ENCODE measurements at regions not wholly inside any gene's neighbourhood (a gene's known extent, or its start where the extent isn't known, plus 50 kb on each side); places are given as distances from the start of the nearest gene placed in this dataset.

DNA sequence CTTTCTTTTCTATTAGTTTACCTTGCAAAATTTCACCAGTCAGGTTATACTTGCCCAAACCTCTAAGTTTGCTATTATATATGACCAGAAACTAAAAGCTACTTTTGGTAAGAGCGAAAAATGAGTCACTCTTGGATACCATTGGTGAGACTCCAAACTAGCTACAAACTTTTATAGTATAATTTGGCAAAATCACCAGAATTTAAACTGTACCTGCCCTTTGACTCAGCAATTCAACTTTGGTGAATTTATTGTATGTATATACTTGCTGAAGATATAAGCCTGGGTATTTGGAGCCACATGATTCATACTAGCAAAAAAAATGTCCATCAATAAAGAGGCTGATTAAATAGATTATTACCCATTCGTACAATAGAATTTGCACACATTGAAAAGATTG, 178.7 kb upstream of the STEAP1 start:
- TF ChIP-seq, protein P1, sequence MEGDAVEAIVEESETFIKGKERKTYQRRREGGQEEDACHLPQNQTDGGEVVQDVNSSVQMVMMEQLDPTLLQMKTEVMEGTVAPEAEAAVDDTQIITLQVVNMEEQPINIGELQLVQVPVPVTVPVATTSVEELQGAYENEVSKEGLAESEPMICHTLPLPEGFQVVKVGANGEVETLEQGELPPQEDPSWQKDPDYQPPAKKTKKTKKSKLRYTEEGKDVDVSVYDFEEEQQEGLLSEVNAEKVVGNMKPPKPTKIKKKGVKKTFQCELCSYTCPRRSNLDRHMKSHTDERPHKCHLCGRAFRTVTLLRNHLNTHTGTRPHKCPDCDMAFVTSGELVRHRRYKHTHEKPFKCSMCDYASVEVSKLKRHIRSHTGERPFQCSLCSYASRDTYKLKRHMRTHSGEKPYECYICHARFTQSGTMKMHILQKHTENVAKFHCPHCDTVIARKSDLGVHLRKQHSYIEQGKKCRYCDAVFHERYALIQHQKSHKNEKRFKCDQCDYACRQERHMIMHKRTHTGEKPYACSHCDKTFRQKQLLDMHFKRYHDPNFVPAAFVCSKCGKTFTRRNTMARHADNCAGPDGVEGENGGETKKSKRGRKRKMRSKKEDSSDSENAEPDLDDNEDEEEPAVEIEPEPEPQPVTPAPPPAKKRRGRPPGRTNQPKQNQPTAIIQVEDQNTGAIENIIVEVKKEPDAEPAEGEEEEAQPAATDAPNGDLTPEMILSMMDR (IDR thresholded peaks at IDR 0.05) = no peak
- H3K4me1 ChIP-seq = no peaks in the 10 kb centered on the region
- no peaks in the 10 kb centered on the region for H3K27me3 ChIP-seq
- H3K27ac ChIP-seq = no peak overlapping the region
- H3K9me3 ChIP-seq = no peaks in the 10 kb centered on the region
- no peak for DNase-seq
- H3K36me3 ChIP-seq = no peaks in the 10 kb centered on the region
- H3K4me3 ChIP-seq = no peak overlapping the region
- intact Hi-C loops (cut with DNase I; ENCODE audit: low total_unique reads) = no loop called here

DNA sequence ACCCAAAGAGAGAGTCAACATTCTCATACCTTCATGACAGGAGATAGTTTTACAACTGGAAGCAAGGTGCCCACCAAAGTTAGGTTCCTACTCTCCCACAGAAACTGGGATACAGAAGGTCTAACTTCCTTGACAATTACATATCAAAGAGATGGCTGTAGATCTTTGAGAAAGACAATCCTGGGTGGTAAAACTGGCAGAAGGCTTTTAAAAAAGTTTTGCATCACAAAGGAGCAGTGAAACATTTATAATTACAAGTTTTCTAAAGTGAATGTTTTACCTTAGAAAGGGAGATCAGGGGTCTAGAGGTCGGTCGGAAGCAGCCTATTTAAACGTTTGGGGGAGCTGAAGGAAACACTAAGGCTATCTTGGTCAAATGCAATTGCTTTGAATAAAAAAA, 166.6 kb upstream of the STEAP1 start:
- no peak for TF ChIP-seq POLR2A (IDR thresholded peaks at IDR 0.05)
- TF ChIP-seq, protein P1 (IDR thresholded peaks at IDR 0.05) = no peak
- DNase-seq = no peak
- Histone ChIP-seq H3K27ac (no peak overlapping the region), H3K4me3 (no peak overlapping the region), H3K9me3 (no peaks in the 10 kb centered on the region), H3K27me3 (no peaks in the 10 kb centered on the region), H3K4me1 (no peaks in the 10 kb centered on the region), H3K36me3 (no peaks in the 10 kb centered on the region)
- intact Hi-C loops (cut with DNase I; ENCODE audit: low total_unique reads) = no loop called here

DNA sequence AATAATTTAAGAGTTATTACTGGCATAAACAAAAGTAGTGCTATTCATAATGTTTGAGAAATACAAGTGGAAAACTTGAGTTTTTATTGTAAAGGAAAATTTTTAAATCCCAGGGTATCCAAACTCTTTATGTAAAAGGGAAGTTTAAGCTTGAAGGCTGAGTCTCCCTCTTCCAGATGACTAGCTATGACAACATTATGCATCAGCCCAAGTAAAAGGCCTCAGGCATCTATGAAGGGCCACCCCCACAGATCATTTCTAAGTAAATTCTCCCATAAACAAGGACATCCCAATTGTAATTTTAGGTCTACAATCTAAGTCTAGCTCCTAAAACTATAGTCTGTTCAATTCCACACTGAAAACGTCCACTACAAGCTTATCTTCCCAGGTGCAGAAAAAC, 166.2 kb upstream of the STEAP1 start:
- TF ChIP-seq POLR2A (IDR thresholded peaks at IDR 0.05) = no peak
- TF ChIP-seq, protein P1 (IDR thresholded peaks at IDR 0.05) = no peak
- no peak overlapping the region for H3K4me3 ChIP-seq
- H3K27me3 ChIP-seq = no peaks in the 10 kb centered on the region
- H3K4me1 ChIP-seq = no peaks in the 10 kb centered on the region
- intact Hi-C loops (cut with DNase I; ENCODE audit: low total_unique reads) = no loop called here
- DNase-seq = no peak
- H3K9me3 ChIP-seq = no peaks in the 10 kb centered on the region
- no peaks in the 10 kb centered on the region for H3K36me3 ChIP-seq
- no peak overlapping the region for H3K27ac ChIP-seq

DNA sequence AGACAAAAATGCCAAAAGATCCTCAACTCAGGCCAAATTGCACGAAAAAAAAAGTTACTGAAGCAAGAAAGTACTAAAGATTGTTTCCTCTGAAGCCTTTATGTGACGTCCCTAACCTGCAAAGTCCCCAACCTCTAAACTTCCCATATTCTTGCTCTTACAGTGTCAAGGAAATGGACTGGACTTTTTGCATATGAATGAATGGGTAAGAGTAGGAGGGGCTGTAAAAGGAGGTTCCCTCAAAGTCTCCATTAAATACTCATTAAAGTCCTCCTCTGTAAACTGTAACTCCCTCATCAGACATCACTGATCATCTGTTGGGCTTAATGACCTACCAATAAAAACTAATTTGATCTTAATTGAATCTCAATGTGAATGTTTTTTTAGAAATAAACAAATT, 164.8 kb upstream of the STEAP1 start:
- no peak for DNase-seq
- H3K9me3 ChIP-seq = no peaks in the 10 kb centered on the region
- H3K27ac ChIP-seq = no peak overlapping the region
- no peaks in the 10 kb centered on the region for H3K36me3 ChIP-seq
- no peaks in the 10 kb centered on the region for H3K4me1 ChIP-seq
- TF ChIP-seq POLR2A (IDR thresholded peaks at IDR 0.05) = no peak
- TF ChIP-seq, protein P1 (IDR thresholded peaks at IDR 0.05) = no peak
- intact Hi-C loops (cut with DNase I; ENCODE audit: low total_unique reads) = no loop called here
- H3K27me3 ChIP-seq = no peaks in the 10 kb centered on the region
- H3K4me3 ChIP-seq = no peak overlapping the region

DNA sequence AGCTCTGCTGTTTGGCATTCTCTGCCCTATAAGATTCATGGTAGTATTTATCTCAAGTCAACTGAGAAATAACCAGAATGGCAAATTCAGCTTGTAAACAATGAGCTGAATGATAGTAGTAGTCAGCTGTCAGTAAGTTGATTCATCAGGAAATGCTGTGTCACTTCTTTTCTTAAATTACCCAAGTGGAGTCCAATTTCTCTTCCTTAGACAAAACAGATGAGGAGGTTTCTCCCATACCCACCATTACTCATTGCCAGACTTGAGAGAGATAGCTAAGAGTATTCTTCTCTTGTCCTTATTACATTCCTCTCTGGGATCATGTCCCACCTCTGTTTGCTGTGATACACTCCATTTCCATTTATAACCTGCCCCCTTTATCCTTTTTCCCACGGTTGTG, 159.8 kb upstream of the STEAP1 start:
- H3K36me3 ChIP-seq = no peaks in the 10 kb centered on the region
- no peaks in the 10 kb centered on the region for H3K9me3 ChIP-seq
- no peaks in the 10 kb centered on the region for H3K4me1 ChIP-seq
- intact Hi-C loops (cut with DNase I; ENCODE audit: low total_unique reads) = no loop called here
- H3K4me3 ChIP-seq = no peak overlapping the region
- DNase-seq = no peak
- TF ChIP-seq POLR2A (IDR thresholded peaks at IDR 0.05) = no peak
- TF ChIP-seq, protein P1 (IDR thresholded peaks at IDR 0.05) = no peak
- H3K27ac ChIP-seq = no peak overlapping the region
- H3K27me3 ChIP-seq = peaks cover 0 to 3% of the 10 kb centered on the region in 2 donors

Measured in uterus (tissue), 3 donors.